Medulla oblongata (tissue), 1 donor: ENCODE measurements at regions not wholly inside any gene's neighbourhood (a gene's known extent, or its start where the extent isn't known, plus 50 kb on each side); places are given as distances from the start of the nearest gene placed in this dataset.
"Not testable (repeated sequence)": the region's sequence is repeated elsewhere in the genome, so short reads cannot be mapped to it uniquely, and the experiment has no call there.

Source experiments
- DNase-seq: peaks from one replicate; pipeline ENCODE4 v3.0.0-alpha.2; 2015; ENCODE audit errors: extremely low spot score

DNA sequence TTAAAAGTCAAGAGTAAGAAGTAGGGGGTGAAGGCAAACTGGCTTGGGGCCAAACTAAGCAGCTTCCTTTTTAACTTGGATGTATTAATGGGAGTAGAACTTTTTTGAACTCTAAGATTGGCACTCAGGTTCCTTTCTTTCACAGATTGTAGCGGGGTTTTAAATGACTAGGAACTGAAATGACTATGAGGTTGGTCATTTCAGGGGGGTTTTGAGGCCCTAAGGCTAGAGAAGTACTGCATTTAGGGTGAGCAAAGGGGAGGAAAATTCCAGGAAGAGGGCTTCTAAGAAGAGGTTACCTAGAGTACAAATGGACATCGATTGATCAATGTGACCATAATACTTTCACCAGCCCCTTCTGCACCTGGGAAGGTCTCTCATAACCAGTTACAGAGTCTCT, 381.8 kb downstream of the MLLT3 start:
- no peak for DNase-seq

DNA sequence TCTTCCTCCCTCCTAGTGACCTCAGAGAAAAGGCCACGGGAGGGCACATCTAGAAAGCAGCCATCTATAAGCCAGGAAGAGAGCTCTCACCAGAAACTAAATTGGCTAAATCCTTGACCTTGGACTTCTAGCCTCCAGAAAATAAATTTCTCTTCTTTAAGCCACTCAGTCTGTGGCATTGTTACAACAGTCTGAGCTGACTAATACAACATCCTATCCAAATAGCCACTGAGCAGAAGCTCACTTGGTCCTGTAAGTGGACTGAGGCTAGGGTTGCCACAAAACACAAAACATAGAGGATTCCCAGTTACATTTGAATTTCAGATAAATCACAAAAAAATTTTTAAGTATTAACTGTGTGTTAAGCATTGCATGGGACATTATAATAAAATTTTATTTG, 383.4 kb downstream of the MLLT3 start:
- no peak for DNase-seq

DNA sequence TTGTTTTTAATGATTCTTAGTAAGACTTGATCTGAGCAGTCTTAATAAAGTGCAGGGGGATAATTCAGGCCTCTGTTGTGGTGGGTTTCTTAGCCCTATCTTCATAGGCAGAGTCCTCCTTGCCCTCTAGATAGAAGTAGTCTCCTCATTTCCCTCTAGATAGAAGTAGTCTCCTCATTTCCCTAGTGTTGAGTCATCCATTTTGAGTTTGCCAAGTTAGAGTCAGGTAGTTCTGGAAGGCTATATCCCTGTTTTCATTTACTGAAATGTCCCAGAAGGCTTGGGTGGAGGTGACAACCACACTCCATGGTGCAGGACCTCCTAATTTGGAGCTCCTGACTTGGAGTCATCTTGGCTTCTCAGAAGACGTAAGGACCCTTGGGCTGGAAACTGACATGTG, 384.6 kb downstream of the MLLT3 start:
- DNase-seq = no peak

DNA sequence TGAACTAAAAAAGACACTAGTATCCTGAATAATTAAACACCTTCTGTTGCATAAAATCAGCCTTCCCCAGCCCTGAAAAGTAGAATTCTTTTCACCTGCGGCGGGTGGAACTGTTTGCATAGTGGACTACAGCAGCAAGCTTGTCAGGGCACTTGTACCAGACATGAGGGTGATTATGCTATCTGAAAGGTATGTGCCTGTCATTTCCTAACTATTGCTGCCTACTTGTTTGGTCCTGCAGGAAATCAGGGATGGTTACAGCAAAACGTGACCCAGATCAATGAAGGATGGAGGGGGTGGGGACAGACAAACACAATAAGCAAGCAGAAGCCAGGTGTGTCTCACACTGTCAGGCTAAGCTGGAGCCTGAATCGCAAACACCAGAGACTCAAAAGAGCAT, 385.6 kb downstream of the MLLT3 start:
- DNase-seq = no peak

DNA sequence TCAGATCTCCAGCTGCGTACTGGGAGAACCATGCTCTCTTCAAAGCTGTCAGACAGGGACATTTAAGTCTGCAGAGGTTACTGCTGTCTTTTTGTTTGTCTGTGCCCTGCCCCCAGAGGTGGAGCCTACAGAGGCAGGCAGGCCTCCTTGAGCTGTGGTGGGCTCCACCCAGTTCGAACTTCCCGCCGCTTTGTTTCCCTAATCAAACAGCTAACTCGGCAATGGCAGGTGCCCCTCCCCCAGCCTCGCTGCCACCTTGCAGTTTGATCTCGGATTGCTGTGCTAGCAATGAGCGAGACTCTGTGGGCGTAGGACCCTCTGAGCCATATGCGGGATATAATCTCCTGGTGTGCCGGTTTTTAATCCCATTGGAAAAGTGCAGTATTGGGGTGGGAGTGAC, 387.1 kb downstream of the MLLT3 start:
- DNase-seq = not testable (repeated sequence)

DNA sequence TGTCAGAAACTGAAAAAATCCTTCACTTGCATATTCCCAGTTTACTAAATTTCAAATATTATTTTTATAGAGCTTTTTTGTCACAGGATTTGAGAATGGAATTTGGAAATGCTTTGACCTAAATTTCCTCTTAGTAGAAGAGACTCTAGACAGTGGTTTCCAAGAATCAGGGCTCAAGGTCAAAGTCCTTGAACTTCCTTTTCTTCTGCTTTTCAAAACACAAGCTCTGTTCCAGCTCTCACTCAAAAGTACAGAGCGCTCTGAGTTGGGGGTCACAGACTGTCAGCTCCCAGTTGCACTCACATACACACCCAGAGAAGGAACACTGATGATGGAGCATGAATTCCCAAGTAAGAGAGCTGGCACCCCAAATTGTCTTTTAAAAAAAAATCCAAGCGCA, 394.2 kb downstream of the MLLT3 start:
- DNase-seq = no peak

DNA sequence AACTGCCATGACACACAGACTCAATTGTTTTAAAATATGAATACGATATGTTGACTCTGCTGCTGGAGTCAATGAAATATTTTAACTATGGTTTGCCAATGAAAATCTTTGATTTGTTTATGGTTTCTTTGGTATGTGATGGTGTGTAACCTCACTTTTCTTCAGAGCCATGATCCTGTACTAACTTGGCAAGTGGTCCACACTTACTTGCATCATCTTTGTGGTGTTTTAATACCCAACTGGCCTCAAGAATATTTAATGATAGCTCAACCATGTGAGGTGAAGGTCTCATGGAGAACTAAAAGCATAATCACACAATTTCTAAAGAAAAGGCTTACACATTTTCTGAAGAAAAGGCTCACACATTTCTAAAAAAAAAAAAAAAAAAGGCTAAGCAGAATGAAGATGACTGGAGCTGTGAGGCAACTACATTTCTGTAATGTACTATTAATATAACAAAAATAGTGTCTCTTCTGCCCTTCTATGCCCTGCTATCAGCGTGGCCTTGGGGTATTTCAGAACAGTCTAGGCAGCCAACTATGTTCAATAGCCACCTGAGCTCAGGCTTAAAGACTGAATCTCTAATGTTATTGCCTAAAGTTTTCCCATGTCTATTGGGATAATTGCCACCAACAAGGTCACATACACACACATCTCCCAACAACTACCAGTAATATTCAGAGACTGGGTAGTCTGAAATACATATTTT, 395.0 kb downstream of the MLLT3 start:
- DNase-seq = no peak

DNA sequence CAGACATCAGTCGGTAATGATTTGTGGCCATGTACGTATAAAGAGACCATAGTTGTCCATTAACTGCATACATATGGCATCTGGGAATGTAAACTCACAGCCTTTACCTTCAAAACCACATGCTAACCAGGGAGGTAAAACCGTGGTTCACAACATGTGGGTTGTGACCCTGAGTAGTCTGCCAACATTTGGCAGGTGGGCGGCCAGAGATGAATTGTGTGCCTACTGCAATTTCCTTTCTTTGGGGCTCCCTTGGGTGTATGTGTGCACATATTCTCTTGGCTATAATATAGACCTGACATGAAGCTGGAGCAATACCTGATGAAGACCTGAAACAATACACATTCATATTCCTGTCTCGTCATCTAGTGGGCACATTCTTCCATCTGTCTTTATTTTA, 396.0 kb downstream of the MLLT3 start:
- DNase-seq = no peak

DNA sequence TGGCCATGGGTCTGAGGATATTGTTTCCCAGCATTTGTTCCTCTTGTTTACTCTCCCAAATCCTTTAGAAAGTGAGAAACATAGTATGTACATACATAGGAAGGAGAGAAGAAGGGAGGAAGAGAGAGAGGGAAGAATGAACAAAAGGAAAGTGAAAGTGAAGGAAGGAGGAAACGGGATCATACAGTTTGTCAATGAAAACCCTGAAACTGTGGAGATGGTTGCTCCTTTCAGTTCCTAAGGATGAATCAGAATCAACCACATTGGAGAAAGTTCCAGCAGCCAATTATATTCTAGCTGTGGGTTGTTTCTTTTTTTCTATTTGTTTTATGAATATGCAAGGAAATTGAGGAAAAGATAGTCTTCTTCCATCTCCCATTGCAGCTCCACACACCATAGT, 396.5 kb downstream of the MLLT3 start:
- no peak for DNase-seq

DNA sequence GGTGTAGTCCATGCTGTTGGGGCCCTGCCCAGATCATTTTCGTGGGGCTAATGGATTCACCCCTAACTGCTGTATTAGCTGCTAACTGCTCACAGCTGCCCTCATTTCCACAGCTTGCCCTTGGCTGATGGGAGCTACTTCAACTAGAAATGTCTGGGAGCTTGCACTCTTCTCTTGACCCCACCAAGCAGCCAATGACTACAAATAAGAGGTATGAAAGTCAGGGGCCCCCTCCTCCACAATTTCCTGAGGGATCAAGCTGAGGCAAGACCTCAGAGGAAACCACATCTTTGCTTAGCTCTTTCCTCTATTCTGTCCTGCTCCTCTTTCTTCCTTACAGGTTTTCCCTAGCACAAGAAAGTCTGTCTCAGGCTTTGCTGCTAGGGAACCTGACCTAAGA, 397.5 kb downstream of the MLLT3 start:
- DNase-seq = no peak

DNA sequence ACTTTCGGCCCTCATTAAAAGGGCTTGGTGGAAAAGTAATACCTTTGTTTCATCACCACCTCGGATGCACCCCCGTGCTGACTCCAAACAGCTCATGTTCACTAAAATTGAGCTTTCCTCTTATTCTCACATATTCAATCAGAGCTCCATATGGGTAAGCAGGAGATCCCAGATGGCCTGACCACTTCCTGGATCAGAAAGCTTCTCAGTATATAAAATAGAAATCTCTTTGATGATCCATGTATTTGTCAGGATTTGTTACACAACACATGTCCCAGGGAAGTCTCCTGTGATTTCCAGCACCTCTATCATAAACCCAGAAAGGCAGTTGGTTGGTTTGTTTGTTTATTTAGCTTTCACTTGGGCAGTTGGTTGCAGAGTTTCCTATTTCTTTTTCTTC, 402.0 kb downstream of the MLLT3 start:
- DNase-seq = no peak

DNA sequence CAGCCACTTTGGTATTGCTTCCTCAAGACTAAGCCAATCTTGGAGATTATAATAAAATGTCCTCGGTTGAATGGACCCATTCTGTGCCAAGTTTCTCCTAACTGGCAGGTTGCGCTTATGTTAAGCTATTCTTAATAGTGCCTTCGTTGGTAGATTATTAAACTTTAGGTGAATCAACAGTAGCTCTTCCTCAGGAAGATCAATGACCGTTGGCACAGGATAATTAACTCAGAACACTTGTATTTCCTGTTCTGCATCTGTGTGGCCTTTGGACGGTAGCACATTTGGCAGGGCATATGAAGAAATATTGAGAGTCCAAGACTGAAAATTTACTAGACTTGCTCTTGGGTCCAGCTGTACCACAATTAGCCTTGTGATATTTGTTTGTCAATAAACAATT, 402.9 kb downstream of the MLLT3 start:
- DNase-seq = no peak

DNA sequence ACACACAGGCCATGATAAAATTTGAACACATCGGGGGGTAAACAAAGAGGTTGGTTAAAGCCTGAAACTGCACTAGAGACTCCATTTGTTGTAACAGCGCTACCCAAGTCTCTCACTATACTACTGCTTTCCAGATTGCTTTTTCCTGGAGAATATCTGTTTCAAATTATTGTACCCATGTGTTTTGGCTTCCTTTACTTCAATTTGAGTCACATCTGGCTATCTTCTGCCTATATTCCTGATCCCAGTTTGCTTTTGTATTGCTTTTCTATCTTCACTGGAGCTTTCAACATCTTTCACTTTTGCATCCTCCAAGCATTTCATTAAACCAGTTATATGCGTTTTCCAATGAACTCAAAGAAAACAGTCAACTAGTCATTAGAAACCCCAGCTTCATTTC, 404.7 kb downstream of the MLLT3 start:
- no peak for DNase-seq

DNA sequence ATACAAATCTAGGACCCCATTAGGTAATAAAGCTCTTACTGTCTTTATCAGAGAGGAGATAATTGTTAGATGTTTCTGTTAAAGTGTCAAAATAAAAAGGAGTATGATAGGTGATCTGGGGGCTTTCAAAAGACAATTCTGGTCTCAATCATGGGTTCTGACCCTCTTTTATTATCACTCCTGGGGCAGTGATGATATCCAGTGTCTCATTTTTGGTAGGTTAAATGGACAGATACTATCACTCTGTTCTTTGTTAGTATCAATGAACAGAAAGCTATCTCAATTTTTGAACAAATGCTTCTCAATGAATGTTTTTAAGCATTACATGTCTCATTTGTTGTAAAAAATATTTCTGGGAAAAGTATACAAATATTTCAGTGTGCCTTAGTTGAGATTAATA, 405.9 kb downstream of the MLLT3 start:
- no peak for DNase-seq

DNA sequence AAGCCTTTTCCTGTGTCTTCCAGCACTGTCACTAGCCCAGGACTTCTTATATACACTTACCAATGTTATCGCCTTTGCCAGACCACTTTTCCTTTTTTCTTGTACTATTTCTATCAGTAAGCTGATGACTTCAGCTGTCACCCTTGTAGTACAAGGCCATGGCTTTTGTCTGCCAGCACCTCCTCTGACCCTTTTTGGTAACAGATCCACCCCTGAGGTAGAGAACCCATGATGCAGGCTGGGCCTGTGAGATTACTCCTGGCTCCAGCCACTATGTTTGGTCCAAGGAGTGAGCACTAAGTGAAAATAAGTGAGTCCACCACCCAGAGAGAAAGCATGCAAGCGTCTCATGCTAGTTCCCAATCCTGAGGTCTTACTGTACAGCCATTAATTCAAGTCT, 406.7 kb downstream of the MLLT3 start:
- DNase-seq = no peak

DNA sequence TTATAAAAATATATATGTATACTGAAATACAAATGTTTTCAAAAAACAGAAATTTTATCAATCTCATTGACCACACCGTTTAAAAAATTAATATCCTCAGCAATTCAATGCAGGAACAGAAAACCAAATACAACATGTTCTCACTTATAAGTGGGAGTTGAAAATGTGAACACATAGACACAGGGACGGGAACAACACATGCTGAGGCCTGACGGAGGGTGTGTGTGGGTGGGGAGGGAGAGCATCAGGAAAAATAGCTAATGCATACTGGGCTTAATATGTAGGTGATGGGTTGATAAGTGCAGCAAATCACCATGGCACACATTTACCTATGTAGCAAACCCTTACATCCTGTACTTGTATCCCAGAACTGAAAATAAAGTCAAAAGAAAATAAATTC, 409.5 kb downstream of the MLLT3 start:
- no peak for DNase-seq

DNA sequence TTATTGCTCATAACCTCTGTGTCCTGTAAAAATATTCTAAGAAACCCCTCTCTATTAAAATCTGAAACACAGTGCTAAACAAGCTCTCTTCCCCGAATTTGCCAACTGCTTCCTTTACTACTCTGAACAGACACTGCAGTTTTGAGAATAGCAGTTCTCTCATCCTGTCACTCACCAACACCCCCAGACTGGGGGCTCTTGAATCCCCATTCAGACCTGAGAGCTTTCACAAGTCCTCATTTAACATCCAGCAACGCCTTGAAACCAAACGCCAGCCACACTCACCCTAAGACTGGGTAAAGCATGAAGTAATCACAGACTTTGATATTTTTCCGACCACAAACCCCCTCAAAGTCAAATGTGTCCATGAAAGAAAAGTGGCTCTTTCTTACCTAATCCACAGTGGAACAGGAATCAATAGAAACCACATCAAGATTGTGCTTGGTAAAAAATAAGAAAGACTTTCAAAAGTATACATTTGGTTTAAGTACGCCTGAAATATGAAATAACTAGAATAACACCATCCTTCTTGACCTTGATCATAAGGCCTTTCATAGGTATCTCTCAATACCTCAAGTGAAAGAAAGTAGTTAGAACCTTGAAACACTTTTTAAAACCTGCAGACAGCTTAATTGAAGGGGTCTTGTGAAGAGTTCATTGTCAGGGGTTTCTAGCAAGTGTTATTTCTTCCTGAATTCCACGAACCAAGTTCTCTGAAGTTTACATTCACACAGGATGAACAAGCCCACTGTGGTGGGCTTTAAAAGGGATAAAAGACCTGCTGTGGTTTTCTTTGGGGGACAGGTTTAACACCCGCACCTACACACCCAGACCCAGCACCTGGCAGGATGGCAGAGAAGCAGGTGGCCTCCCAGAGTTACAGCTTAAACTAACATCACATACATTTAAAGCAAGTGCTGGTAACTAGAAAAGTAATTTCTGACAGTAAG, 412.6 kb downstream of the MLLT3 start:
- no peak for DNase-seq

DNA sequence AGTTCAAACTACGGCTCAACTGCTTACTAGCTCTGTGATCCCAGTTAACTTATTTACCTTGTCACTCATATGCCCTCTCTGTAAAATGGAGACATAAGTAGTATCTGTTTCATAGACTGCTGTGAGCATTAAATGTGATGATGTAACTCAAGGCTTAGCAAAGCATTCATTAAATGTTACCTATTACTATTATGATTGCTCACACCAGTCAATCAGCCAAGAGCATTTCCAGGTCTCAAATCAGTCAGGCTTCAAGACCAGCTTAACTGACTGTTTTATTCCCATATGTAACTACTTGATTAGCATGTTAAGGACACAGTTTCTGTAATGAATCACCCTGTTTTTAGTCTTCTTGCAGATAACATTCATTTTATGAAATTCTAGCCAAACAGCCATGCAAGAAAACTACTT, 413.3 kb downstream of the MLLT3 start:
- no peak for DNase-seq

DNA sequence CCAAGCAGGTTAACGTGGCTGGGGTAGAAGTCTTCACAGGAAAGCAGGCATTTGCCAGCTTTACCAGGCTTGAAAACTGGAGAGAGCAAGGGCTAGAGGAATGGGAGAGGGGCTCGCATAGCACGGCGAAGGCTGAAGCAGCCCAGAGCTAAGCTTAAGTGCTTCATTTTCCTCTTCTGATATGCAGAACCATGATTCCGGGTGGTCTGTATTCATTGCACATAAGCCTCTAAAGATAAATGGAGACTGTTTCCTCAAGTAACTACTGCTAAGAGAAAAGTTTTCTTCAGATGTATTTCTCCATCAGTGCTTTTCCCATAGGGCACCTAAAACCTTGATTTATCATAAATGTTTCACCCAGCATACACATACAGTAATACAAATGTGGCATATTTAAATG, 414.1 kb downstream of the MLLT3 start:
- DNase-seq = no peak

DNA sequence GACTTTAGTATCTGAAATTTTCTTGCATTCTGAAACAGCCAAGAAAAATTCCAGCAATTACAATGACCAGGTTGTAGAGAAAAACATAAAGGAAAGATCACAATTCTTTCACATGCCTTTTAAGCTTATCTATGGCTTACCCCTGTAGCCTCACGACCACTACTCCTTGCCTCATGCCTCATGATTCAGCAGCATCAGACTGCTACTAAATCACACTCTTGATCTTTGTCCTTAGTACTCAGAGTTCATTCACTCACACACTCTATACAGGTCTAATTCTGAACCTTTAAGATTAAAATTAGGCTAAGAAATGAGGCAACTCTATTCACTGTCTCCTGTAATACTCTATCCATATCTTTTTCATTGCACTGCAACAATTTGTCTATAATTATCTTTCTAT, 415.1 kb downstream of the MLLT3 start:
- no peak for DNase-seq

DNA sequence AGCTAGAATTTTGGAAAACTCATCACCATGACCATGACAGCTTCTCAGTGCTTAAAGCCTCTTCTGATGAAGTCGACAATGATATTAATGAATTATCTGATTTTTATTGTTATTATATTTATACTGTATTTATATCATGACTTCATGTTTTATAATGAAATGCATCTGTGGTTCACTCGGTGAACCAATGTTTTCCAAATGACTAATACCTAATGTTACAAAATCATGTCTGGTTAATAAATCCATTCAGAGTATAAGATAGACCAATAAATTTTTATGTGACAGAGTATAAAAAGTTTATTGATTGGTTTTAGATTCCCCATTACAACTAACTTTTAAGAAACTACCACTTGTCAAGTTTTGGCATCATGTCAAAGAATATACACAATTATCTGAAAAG, 416.5 kb downstream of the MLLT3 start:
- no peak for DNase-seq

DNA sequence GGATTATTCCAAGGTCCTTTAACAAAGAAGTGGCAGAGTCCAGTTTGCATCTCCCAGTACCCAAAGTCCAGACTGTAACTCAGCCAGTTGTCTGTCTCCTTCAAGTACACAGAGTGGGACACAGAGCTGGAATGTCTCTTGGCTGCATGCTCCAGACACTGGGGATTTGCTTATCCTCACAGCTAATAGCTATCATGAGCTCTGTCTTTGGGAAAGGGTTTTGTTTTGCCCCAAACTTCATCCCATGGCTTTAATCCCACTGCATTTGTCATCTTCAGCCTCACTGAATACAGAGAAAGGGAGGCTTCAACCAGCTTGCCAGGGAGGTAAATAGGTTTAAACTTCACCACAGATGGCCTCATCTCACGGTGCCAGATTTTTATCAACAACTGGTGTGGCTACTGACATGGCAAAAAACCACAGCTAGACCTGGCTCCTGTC, 412.2 kb upstream of the SLC24A2 start:
- peak; percentile 7 for DNase-seq

DNA sequence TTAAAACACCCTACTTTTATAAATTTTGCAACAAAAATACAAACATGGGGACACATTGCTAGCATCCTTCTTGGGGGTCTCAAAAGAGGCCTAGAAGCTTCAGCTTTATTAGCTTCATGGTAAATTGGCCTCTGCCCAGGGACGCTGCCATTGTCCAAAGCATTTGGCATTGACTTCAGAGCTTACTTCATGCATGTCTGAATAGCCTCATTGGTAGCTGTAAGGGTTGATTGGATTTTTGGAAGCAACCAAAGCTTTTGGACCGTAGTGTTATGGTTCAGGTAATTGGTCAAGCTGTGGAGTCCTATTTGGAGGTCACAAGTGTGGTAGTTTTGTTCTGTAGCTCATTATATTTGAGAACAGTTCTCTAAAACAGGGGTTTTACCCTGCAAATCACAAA, 411.7 kb upstream of the SLC24A2 start:
- no peak for DNase-seq
